GM13976 (cell line): ENCODE measurements at regions not wholly inside any gene's neighbourhood (a gene's known extent, or its start where the extent isn't known, plus 50 kb on each side); places are given as distances from the start of the nearest gene placed in this dataset.

Source experiments
- DNase-seq: peaks from one replicate; pipeline ENCODE4 v3.0.0; 2012; ENCODE audit warnings: low spot score
- in situ Hi-C: fragments of 300-500 bp; cut with MboI; formaldehyde crosslinking; loops from one replicate; pipeline ENCODE4 v1.12.0; 2022; ENCODE audit warnings: low sequenced_read_pairs, mixed read lengths, inconsistent platforms; ENCODE audit not compliant: unreplicated experiment
- TF ChIP-seq, protein P1 (sequence below): IDR thresholded peaks from 2 replicates; pipeline ENCODE4 v1.5.1; 2012; ENCODE audit warnings: borderline replicate concordance, mild to moderate bottlenecking; ENCODE audit not compliant: insufficient read depth; ENCODE audit errors: extremely low read depth, missing control alignments, control extremely low read depth

DNA sequence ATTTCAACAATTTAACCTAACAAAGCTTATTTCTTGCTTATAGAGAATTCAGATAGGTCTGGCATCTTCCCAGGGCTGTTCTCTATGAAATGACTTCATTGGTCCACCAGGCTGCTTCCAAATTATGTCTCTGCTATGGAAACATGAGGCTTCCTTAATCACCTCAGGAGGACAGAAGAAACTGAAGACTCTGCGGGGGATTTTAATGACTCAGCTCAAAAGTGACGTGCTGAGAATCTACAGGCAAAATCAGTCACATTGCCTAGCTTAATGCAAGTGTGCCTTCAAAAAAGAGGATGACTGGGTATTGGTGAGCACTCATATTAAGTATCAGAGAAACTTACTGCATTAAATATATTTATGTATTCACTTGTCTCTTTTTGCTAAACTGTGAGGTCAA lies 315.5 kb upstream of the RGMB start:
- in situ Hi-C loops = no loop called here
- DNase-seq = no peak
- TF ChIP-seq, protein P1, sequence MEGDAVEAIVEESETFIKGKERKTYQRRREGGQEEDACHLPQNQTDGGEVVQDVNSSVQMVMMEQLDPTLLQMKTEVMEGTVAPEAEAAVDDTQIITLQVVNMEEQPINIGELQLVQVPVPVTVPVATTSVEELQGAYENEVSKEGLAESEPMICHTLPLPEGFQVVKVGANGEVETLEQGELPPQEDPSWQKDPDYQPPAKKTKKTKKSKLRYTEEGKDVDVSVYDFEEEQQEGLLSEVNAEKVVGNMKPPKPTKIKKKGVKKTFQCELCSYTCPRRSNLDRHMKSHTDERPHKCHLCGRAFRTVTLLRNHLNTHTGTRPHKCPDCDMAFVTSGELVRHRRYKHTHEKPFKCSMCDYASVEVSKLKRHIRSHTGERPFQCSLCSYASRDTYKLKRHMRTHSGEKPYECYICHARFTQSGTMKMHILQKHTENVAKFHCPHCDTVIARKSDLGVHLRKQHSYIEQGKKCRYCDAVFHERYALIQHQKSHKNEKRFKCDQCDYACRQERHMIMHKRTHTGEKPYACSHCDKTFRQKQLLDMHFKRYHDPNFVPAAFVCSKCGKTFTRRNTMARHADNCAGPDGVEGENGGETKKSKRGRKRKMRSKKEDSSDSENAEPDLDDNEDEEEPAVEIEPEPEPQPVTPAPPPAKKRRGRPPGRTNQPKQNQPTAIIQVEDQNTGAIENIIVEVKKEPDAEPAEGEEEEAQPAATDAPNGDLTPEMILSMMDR = no peak

DNA sequence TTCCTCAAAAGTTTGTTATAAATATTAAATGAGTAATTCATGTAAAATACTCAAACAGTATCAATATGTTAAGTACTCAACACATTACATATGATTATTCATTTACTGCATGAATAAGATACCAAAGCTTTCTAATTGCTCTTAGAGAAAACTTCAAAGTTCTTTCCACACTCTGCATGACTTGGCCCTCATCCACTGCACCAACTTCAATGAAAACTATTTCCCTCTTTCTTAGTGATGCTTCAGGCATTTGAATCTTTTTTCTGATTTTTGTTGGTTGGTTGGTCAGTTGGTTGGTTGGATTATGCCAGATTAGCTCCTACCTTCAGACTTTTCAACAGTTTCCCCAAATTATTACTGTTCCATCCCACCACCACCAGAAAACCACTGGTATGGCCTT lies 314.7 kb upstream of the RGMB start:
- TF ChIP-seq, protein P1 = no peak
- DNase-seq = no peak
- in situ Hi-C loops = no loop called here

DNA sequence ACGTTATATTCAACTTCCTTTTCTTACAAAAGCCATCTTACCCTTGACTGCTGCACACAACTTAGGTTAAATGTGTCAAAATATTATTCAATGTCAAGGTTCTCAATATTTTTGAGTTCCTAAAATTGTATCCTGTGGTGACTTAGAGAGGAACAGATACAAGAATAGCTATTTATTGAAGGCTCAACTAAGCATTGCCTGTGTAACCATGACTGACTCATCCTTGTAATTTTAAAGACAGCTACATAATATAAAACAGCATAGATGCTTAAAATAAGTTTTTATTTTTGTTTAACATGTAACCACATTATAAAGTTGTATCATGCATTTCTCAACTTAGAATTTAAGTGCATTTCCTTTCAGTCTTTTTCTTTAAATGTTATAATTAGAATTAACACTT lies 312.9 kb upstream of the RGMB start:
- TF ChIP-seq, protein P1 = no peak
- no peak for DNase-seq
- in situ Hi-C loops = no loop called here

DNA sequence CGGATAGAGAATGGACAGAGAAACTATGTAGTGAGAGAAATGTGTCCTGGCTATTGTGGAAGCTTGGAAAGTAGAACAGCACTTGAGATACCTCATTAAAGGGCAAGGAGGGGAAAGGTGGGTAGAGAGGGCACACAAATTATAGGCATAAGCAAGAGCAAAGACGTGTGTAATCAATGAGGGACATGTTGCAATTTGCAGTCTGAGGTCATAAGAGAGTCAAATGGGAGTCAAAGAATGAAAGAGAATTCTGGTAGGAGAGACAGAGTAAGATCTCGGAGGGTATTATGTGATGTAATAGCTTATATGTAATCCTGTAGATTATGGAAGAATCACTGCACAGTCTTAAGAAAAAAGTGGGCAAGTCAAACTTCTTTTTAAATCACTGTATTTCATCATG lies 312.0 kb upstream of the RGMB start:
- DNase-seq = no peak
- TF ChIP-seq, protein P1 = no peak
- in situ Hi-C loops = no loop called here

- in situ Hi-C loops = no loop called here
Measured at GRCh38 chr5:98463222-98463621, 310.2 kb upstream of the RGMB start.

DNA sequence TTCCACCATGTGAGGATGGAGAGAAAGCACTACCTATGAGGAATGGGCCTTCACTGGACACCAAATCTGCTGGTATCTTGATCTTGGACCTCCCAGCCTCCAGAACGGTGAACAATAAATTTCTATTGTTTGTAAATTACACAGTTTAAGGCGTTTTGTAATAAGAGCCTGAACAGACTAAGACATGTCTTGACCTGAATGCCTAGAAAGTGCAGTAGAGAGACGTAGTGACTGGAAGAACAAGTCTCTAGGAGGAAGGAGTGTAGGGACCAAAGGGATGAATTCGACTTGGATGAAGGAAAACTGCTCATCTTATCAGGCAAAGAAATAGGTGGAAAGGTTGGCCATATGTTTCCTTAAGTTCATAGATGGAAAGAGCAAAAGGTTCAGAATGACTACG lies 309.8 kb upstream of the RGMB start:
- TF ChIP-seq, protein P1 = no peak
- in situ Hi-C loops = no loop called here

More at GRCh38 chr5:98463222-98463621, 310.2 kb upstream of the RGMB start:
- DNase-seq = no peak
- TF ChIP-seq, protein P1 = no peak

More for the DNA sequence above, 309.8 kb upstream of the RGMB start:
- DNase-seq = no peak
